HepG2 (cell line): ENCODE measurements at regions not wholly inside any gene's neighbourhood (a gene's known extent, or its start where the extent isn't known, plus 50 kb on each side); places are given as distances from the start of the nearest gene placed in this dataset.

Experiments
- BHLHE40 ChIP-seq: IDR thresholded peaks from 2 replicates; pipeline ENCODE4 v1.6.1; 2011; ENCODE audit warnings: low read length, improper control_type of control experiment
- CBFB ChIP-seq: sonication (generic); formaldehyde crosslinking; IDR thresholded peaks from 2 replicates; pipeline ENCODE4 v1.4.0; 2020; ENCODE audit warnings: missing genetic modification reagents
- CEBPB ChIP-seq: IDR thresholded peaks from 2 replicates; pipeline ENCODE4 v1.6.1; 2011; ENCODE audit warnings: low read depth, low read length, improper control_type of control experiment, borderline replicate concordance
- HNF4G ChIP-seq, 2 experiments: sonication (generic) in 1 of 2; formaldehyde crosslinking in 1 of 2; IDR thresholded peaks; 2 replicates each; pipeline versions ENCODE4 v1.4.0 to v1.6.1; 2011 to 2020; ENCODE audit warnings: borderline replicate concordance in 2 of 2, low read depth in 2 of 2, mild to moderate bottlenecking in 2 of 2, low read length in 1 of 2, missing genetic modification reagents in 1 of 2, moderate library complexity in 1 of 2
- KAT8 ChIP-seq: IDR thresholded peaks from 2 replicates; pipeline ENCODE4 v1.6.1; 2016; ENCODE audit warnings: missing genetic modification reagents, missing compliant biosample characterization
- NR2F1 ChIP-seq, 2 experiments: fragments of 450-650 bp in 1 of 2; formaldehyde crosslinking in 1 of 2; IDR thresholded peaks; 2 replicates each; pipeline versions ENCODE4 v1.5.0 to v1.6.1; 2016 to 2020; ENCODE audit warnings: mild to moderate bottlenecking in 1 of 2, missing compliant biosample characterization in 1 of 2, missing genetic modification reagents in 1 of 2, moderate library complexity in 1 of 2
- PAX8 ChIP-seq: sonication (generic); formaldehyde crosslinking; IDR thresholded peaks from 2 replicates; pipeline ENCODE4 v1.8.0; 2022; ENCODE audit warnings: mild to moderate bottlenecking, missing genetic modification reagents, borderline replicate concordance
- POLR2AphosphoS5 ChIP-seq: IDR thresholded peaks from 2 replicates; pipeline ENCODE4 v1.6.1; 2012; ENCODE audit warnings: low read depth, low read length
- U2AF1 ChIP-seq: fragments of 200-400 bp; formaldehyde crosslinking; optimal IDR thresholded peaks from 2 replicates; pipeline ENCODE3; 2017; ENCODE audit warnings: mild to moderate bottlenecking, low read depth, low read length
- ZNF839 ChIP-seq: sonication (generic); formaldehyde crosslinking; IDR thresholded peaks from 2 replicates; pipeline ENCODE4 v1.4.0; 2020; ENCODE audit warnings: missing genetic modification reagents, mild to moderate bottlenecking, borderline replicate concordance
- TF ChIP-seq, protein P1 (sequence below): IDR thresholded peaks from 2 replicates; pipeline ENCODE4 v1.6.1; 2012; ENCODE audit warnings: low read length, improper control_type of control experiment
- TF ChIP-seq, protein P2 (sequence below): sonication (generic); formaldehyde crosslinking; IDR thresholded peaks from 2 replicates; pipeline ENCODE4 v1.5.0; 2020; ENCODE audit warnings: mild to moderate bottlenecking, missing genetic modification reagents, moderate library complexity

- no peak for TF ChIP-seq BHLHE40
- TF ChIP-seq, protein P1, sequence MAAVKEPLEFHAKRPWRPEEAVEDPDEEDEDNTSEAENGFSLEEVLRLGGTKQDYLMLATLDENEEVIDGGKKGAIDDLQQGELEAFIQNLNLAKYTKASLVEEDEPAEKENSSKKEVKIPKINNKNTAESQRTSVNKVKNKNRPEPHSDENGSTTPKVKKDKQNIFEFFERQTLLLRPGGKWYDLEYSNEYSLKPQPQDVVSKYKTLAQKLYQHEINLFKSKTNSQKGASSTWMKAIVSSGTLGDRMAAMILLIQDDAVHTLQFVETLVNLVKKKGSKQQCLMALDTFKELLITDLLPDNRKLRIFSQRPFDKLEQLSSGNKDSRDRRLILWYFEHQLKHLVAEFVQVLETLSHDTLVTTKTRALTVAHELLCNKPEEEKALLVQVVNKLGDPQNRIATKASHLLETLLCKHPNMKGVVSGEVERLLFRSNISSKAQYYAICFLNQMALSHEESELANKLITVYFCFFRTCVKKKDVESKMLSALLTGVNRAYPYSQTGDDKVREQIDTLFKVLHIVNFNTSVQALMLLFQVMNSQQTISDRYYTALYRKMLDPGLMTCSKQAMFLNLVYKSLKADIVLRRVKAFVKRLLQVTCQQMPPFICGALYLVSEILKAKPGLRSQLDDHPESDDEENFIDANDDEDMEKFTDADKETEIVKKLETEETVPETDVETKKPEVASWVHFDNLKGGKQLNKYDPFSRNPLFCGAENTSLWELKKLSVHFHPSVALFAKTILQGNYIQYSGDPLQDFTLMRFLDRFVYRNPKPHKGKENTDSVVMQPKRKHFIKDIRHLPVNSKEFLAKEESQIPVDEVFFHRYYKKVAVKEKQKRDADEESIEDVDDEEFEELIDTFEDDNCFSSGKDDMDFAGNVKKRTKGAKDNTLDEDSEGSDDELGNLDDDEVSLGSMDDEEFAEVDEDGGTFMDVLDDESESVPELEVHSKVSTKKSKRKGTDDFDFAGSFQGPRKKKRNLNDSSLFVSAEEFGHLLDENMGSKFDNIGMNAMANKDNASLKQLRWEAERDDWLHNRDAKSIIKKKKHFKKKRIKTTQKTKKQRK: no peak
- TF ChIP-seq NR2F1 (CRISPR knock-in tag; IDR thresholded peaks at IDR 0.05): no peak
- TF ChIP-seq U2AF1: no peak
- TF ChIP-seq PAX8 (CRISPR knock-in tag): no peak
- TF ChIP-seq KAT8 (CRISPR knock-in tag): no peak
- TF ChIP-seq HNF4G (IDR thresholded peaks at IDR 0.05; ENCODE audit: borderline replicate concordance, low read depth, low read length): no peak
- no peak for TF ChIP-seq HNF4G (CRISPR knock-in tag; IDR thresholded peaks at IDR 0.05; ENCODE audit: borderline replicate concordance, low read depth)
- TF ChIP-seq ZNF839 (CRISPR knock-in tag): no peak
- TF ChIP-seq CEBPB: no peak
- TF ChIP-seq, protein P2, sequence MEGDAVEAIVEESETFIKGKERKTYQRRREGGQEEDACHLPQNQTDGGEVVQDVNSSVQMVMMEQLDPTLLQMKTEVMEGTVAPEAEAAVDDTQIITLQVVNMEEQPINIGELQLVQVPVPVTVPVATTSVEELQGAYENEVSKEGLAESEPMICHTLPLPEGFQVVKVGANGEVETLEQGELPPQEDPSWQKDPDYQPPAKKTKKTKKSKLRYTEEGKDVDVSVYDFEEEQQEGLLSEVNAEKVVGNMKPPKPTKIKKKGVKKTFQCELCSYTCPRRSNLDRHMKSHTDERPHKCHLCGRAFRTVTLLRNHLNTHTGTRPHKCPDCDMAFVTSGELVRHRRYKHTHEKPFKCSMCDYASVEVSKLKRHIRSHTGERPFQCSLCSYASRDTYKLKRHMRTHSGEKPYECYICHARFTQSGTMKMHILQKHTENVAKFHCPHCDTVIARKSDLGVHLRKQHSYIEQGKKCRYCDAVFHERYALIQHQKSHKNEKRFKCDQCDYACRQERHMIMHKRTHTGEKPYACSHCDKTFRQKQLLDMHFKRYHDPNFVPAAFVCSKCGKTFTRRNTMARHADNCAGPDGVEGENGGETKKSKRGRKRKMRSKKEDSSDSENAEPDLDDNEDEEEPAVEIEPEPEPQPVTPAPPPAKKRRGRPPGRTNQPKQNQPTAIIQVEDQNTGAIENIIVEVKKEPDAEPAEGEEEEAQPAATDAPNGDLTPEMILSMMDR (CRISPR knock-in tag): no peak
- TF ChIP-seq CBFB (CRISPR knock-in tag): no peak
- TF ChIP-seq POLR2AphosphoS5: no peak
Measured at GRCh38 chrX:121876305-121876704, 828.9 kb downstream of the GLUD2 start.
